ENCODE measurements at regions not wholly inside any gene's neighbourhood (a gene's known extent, or its start where the extent isn't known, plus 50 kb on each side); places are given as distances from the start of the nearest gene placed in this dataset.

DNA sequence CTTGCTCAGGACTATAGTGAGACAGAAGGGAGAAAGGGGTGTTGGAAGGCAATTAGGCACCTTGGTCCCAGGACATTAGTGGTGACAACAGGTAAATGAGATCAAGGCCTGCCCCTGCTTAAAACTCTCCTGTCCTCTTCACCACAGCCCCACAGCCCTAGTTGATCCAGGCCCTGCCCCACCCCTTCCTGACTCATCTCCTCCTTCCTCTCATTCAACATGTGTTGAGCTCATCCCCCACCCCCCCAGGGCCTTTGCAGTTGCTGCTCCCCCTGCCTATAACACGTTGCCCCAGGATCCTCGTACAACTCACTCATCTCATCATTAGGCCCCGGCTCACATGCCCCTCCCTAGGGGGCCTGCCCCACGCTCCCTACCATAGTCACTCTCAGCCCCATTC is 66.8 kb downstream of the TSPAN17 start:
- no peak for DNase-seq
- peaks cover 12% of the 10 kb centered on the region for H3K4me1 ChIP-seq (replicated peaks; ENCODE audit: insufficient read depth)
- intact Hi-C loops (cut with micrococcal nuclease; ENCODE audit: unreplicated experiment), result no loop called here

DNA sequence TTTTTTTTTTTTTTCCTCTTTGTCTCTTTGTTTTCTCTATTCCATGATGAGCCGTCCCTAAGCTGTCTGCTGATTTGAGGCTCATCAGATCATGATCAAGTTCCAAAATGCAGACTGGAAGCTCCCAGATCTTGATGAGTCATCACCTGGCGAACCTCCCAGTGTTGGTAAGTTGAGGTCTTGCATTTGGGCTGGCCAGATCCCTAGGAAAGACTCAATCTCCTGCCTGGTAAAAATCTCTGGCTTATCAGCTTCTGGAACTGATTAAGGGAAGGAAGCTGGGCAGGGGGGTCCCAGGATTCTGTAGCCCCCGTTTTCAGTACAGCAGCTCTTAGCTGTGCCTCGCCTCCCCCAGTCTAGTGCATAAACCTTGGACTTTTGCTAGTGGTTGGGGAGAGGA is 69.0 kb downstream of the TSPAN17 start:
- H3K4me3 ChIP-seq, result no peak overlapping the region
- intact Hi-C loops (cut with micrococcal nuclease; ENCODE audit: unreplicated experiment), result no loop called here
- H3F3A ChIP-seq (ENCODE audit: insufficient read depth, low read depth), result no peaks in the 10 kb centered on the region
- no peaks in the 10 kb centered on the region for H4K20me1 ChIP-seq (ENCODE audit: insufficient read depth)
- H2AFZ ChIP-seq, result no peak overlapping the region
- no TSS peak for BruUV-seq (replicated peaks)
- no peaks in the 10 kb centered on the region for H3K79me2 ChIP-seq (ENCODE audit: low read depth)
- H3K36me3 ChIP-seq (ENCODE audit: low read depth), result no peaks in the 10 kb centered on the region
- ChIA-PET POLR2A (ENCODE audit: unreplicated experiment) (no interaction called here), CTCF (no interaction called here)
- no peaks in the 10 kb centered on the region for H3K9me2 ChIP-seq (ENCODE audit: insufficient read depth)
- H3K27me3 ChIP-seq (ENCODE audit: insufficient read depth, low read depth), result 0 out of 2 replicates have a peak, but pooled peaks cover 4% of the 10 kb centered on the region
- H3K27ac ChIP-seq, result no peak overlapping the region
- 0 out of 2 replicates have a peak, but pooled peaks cover 6% of the 10 kb centered on the region for H3K9me3 ChIP-seq (ENCODE audit: insufficient read depth, low read depth)
- H3K4me1 ChIP-seq (replicated peaks; ENCODE audit: insufficient read depth), result peaks cover 12% of the 10 kb centered on the region
- DNase-seq, result peak in 1 of 2 experiments; percentile 37
- H3K4me2 ChIP-seq, result no peak overlapping the region
- TF ChIP-seq CTCF (conservative IDR thresholded peaks at IDR 0.05), result no peak
- TF ChIP-seq EZH2 (IDR thresholded peaks at IDR 0.05; ENCODE audit: low read depth), result no peak

More for the DNA sequence above, 66.8 kb downstream of the TSPAN17 start:
- no peak overlapping the region for H3K4me3 ChIP-seq
- H3K79me2 ChIP-seq (ENCODE audit: low read depth), result no peaks in the 10 kb centered on the region
- no peak overlapping the region for H2AFZ ChIP-seq
- no peaks in the 10 kb centered on the region for H3K9me2 ChIP-seq (ENCODE audit: insufficient read depth)
- CTCF ChIA-PET, result no interaction called here
- H3K27me3 ChIP-seq (ENCODE audit: insufficient read depth, low read depth), result peaks cover 14% of the 10 kb centered on the region; the same call in 1 of the 2 replicates
- POLR2A ChIA-PET (ENCODE audit: unreplicated experiment), result no interaction called here
- no peaks in the 10 kb centered on the region for H3F3A ChIP-seq (ENCODE audit: insufficient read depth, low read depth)
- H3K27ac ChIP-seq, result no peak overlapping the region
- 0 out of 2 replicates have a peak, but pooled peaks cover 6% of the 10 kb centered on the region for H3K9me3 ChIP-seq (ENCODE audit: insufficient read depth, low read depth)
- BruUV-seq (replicated peaks), result no TSS peak
- no peak overlapping the region for H3K4me2 ChIP-seq
- TF ChIP-seq EZH2 (IDR thresholded peaks at IDR 0.05; ENCODE audit: low read depth) (no peak), CTCF (conservative IDR thresholded peaks at IDR 0.05) (no peak)
- no peaks in the 10 kb centered on the region for H4K20me1 ChIP-seq (ENCODE audit: insufficient read depth)
- H3K36me3 ChIP-seq (ENCODE audit: low read depth), result no peaks in the 10 kb centered on the region

- POLR2A ChIA-PET (ENCODE audit: unreplicated experiment), result no interaction called here
- intact Hi-C loops (cut with micrococcal nuclease; ENCODE audit: unreplicated experiment), result no loop called here
- CTCF ChIA-PET, result no interaction called here
- Histone ChIP-seq H3K4me1 (replicated peaks; ENCODE audit: insufficient read depth) (peaks cover 12% of the 10 kb centered on the region), H2AFZ (no peak overlapping the region), H4K20me1 (ENCODE audit: insufficient read depth) (no peaks in the 10 kb centered on the region), H3K4me3 (no peak overlapping the region), H3K27me3 (ENCODE audit: insufficient read depth, low read depth) (0 out of 2 replicates have a peak, but pooled peaks cover 4% of the 10 kb centered on the region), H3F3A (ENCODE audit: insufficient read depth, low read depth) (no peaks in the 10 kb centered on the region), H3K4me2 (no peak overlapping the region), H3K9me2 (ENCODE audit: insufficient read depth) (no peaks in the 10 kb centered on the region), H3K9me3 (ENCODE audit: insufficient read depth, low read depth) (0 out of 2 replicates have a peak, but pooled peaks cover 6% of the 10 kb centered on the region), H3K79me2 (ENCODE audit: low read depth) (no peaks in the 10 kb centered on the region), H3K27ac (no peak overlapping the region), H3K36me3 (ENCODE audit: low read depth) (no peaks in the 10 kb centered on the region)
- DNase-seq, result no peak
- no peak for TF ChIP-seq EZH2 (IDR thresholded peaks at IDR 0.05; ENCODE audit: low read depth)
- TF ChIP-seq CTCF (conservative IDR thresholded peaks at IDR 0.05), result no peak
- no TSS peak for BruUV-seq (replicated peaks)
These were observed 71.9 kb downstream of the TSPAN17 start for GRCh38 chr5:176719113-176719739.
